Astrocyte (in vitro differentiated cells and primary cell): ENCODE measurements at regions not wholly inside any gene's neighbourhood (a gene's known extent, or its start where the extent isn't known, plus 50 kb on each side); places are given as distances from the start of the nearest gene placed in this dataset.

ENCODE experiments used
- CTCF ChIP-seq: IDR thresholded peaks from 2 replicates; pipeline ENCODE4 v1.5.1; 2011; ENCODE audit warnings: low read depth, mild to moderate bottlenecking, inconsistent platforms, low read length, moderate library complexity; ENCODE audit not compliant: insufficient read depth
- EZH2 ChIP-seq: IDR thresholded peaks from 2 replicates; pipeline ENCODE4 v1.6.1; 2012; ENCODE audit warnings: mild to moderate bottlenecking, low read length, inconsistent platforms; ENCODE audit not compliant: insufficient read depth

GRCh38 chr13:26991508-26992181, 180.0 kb downstream of the USP12 start:
- TF ChIP-seq CTCF (no peak), EZH2 (no peak)
